GM21786 (cell line): ENCODE measurements at regions not wholly inside any gene's neighbourhood (a gene's known extent, or its start where the extent isn't known, plus 50 kb on each side); places are given as distances from the start of the nearest gene placed in this dataset.

Experiments
- ATAC-seq: cut with Tn5 transposase; IDR thresholded peaks from one replicate; pipeline ENCODE4 v1.9.1; 2021; ENCODE audit not compliant: unreplicated experiment

GRCh38 chr15:46489276-46489675, 854.4 kb downstream of the SQOR start:
- ATAC-seq: no peak

- no peak for ATAC-seq
These were observed 861.8 kb downstream of the SQOR start for GRCh38 chr15:46496491-46497115.

- ATAC-seq: no peak
These were observed 867.8 kb downstream of the SQOR start for GRCh38 chr15:46502667-46503066.

GRCh38 chr15:46518381-46518780, 883.6 kb downstream of the SQOR start:
- no peak for ATAC-seq

GRCh38 chr15:46523701-46524100, 888.9 kb downstream of the SQOR start:
- no peak for ATAC-seq

- ATAC-seq: no peak
These were observed 891.3 kb downstream of the SQOR start for GRCh38 chr15:46525984-46526725.

GRCh38 chr15:46526726-46527110, 891.9 kb downstream of the SQOR start:
- ATAC-seq: no peak

- no peak for ATAC-seq
These were observed 908.8 kb downstream of the SQOR start for GRCh38 chr15:46543626-46544025.

GRCh38 chr15:46548989-46549388, 914.2 kb downstream of the SQOR start:
- no peak for ATAC-seq

GRCh38 chr15:46552316-46552715, 917.5 kb downstream of the SQOR start:
- ATAC-seq: no peak

- no peak for ATAC-seq
These were observed 920.7 kb downstream of the SQOR start for GRCh38 chr15:46555547-46555946.

- ATAC-seq: no peak
These were observed 921.2 kb downstream of the SQOR start for GRCh38 chr15:46556010-46556409.

GRCh38 chr15:46556559-46557379, 921.9 kb downstream of the SQOR start:
- no peak for ATAC-seq

GRCh38 chr15:46567968-46568367, 933.1 kb downstream of the SQOR start:
- ATAC-seq: no peak

- no peak for ATAC-seq
These were observed 935.0 kb downstream of the SQOR start for GRCh38 chr15:46569781-46570180.

- no peak for ATAC-seq
These were observed 942.0 kb downstream of the SQOR start for GRCh38 chr15:46576646-46577395.

GRCh38 chr15:46577767-46578166, 942.9 kb downstream of the SQOR start:
- no peak for ATAC-seq

GRCh38 chr15:46580487-46580886, 945.7 kb downstream of the SQOR start:
- ATAC-seq: no peak

- ATAC-seq: no peak
These were observed 946.1 kb downstream of the SQOR start for GRCh38 chr15:46580924-46581323.

- ATAC-seq: no peak
These were observed 954.3 kb downstream of the SQOR start for GRCh38 chr15:46589088-46589487.

GRCh38 chr15:46591462-46591861, 956.6 kb downstream of the SQOR start:
- ATAC-seq: no peak
